PC-3 (cell line): ENCODE measurements at regions not wholly inside any gene's neighbourhood (a gene's known extent, or its start where the extent isn't known, plus 50 kb on each side); places are given as distances from the start of the nearest gene placed in this dataset.

ENCODE experiments used
- ATAC-seq: fragments of 200-7000 bp; cut with Tn5 transposase; 2 replicates; pipeline ENCODE4 v1.9.1; 2020; ENCODE audit warnings: mild to moderate bottlenecking, moderate library complexity
- BruUV-seq: library from RNA; stranded (reverse); fragments of 400-500 nt; replicated peaks from 2 replicates; lab custom pipeline; 2021; lab: Mats Ljungman, UMichigan
- CTCF ChIA-PET: fragments of 300-600 bp; sonication (Branson Sonifier 250); formaldehyde crosslinking; loops from one replicate; lab custom pipeline; 2022; ENCODE audit warnings: antibody characterized with exemption; lab: Charles Lee
- POLR2A ChIA-PET: fragments of 300-600 bp; sonication (Branson Sonifier 250); formaldehyde crosslinking; loops from one replicate; lab custom pipeline; 2022; ENCODE audit warnings: antibody characterized with exemption; ENCODE audit not compliant: unreplicated experiment; lab: Charles Lee
- DNase-seq: peaks from one replicate; pipeline ENCODE4 v3.0.0-alpha.2; 2015
- H2AFZ ChIP-seq: fragments of 300-600 bp; sonication (generic); 2 replicates; pipeline ENCODE4 v1.6.0; 2016; ENCODE audit warnings: antibody characterized with exemption, low read length
- H3F3A ChIP-seq: fragments of 300-600 bp; sonication (generic); one replicate; pipeline ENCODE4 v1.6.0; 2017; ENCODE audit warnings: antibody characterized with exemption, low read length, control low read depth, mild to moderate bottlenecking; ENCODE audit not compliant: unreplicated experiment
- H3K27ac ChIP-seq: fragments of 300-600 bp; sonication (generic); 2 replicates; pipeline ENCODE4 v1.5.1; 2016; ENCODE audit warnings: mild to moderate bottlenecking, low read length
- H3K27me3 ChIP-seq: fragments of 300-600 bp; sonication (generic); 2 replicates; pipeline ENCODE4 v1.6.1; 2016; ENCODE audit warnings: low read length, mixed read lengths
- H3K36me3 ChIP-seq: fragments of 300-600 bp; sonication (generic); 2 replicates; pipeline ENCODE4 v1.6.1; 2016; ENCODE audit warnings: low read depth, mixed run types, low read length, mixed read lengths
- H3K4me1 ChIP-seq: fragments of 300-600 bp; sonication (generic); 2 replicates; pipeline ENCODE4 v1.5.1; 2016; ENCODE audit warnings: low read length; ENCODE audit not compliant: insufficient read depth
- H3K4me2 ChIP-seq: fragments of 300-600 bp; sonication (generic); 2 replicates; pipeline ENCODE4 v1.6.0; 2016; ENCODE audit warnings: low read length
- H3K4me3 ChIP-seq: fragments of 300-600 bp; sonication (generic); 2 replicates; pipeline ENCODE4 v1.5.1; 2016; ENCODE audit warnings: mild to moderate bottlenecking, low read length, mixed read lengths
- H3K79me2 ChIP-seq: fragments of 300-600 bp; sonication (generic); 2 replicates; pipeline ENCODE4 v1.6.1; 2017; ENCODE audit warnings: low read length, mixed read lengths
- H3K9ac ChIP-seq: fragments of 300-600 bp; sonication (generic); 2 replicates; pipeline ENCODE4 v1.6.0; 2016; ENCODE audit warnings: mild to moderate bottlenecking, low read length
- H3K9me2 ChIP-seq: fragments of 300-600 bp; sonication (generic); replicated peaks from 2 replicates; pipeline ENCODE4 v1.6.1; 2016; ENCODE audit warnings: mixed run types, low read length, mixed read lengths
- H3K9me3 ChIP-seq: fragments of 300-600 bp; sonication (generic); 2 replicates; pipeline ENCODE4 v1.6.1; 2016; ENCODE audit warnings: low read length, mixed read lengths
- H4K20me1 ChIP-seq: fragments of 300-600 bp; sonication (generic); 2 replicates; pipeline ENCODE4 v1.6.1; 2016; ENCODE audit warnings: low read length, mixed read lengths
- EZH2 ChIP-seq: fragments of 300-600 bp; sonication (generic); IDR thresholded peaks from one replicate; pipeline ENCODE4 v1.6.1; 2017; ENCODE audit warnings: antibody characterized with exemption, mild to moderate bottlenecking, low read length; ENCODE audit not compliant: unreplicated experiment
- EZH2phosphoT487 ChIP-seq: fragments of 300-600 bp; sonication (generic); IDR thresholded peaks from 2 replicates; pipeline ENCODE4 v1.6.1; 2018; ENCODE audit warnings: mild to moderate bottlenecking, antibody characterized with exemption, low read length, borderline replicate concordance
- intact Hi-C: fragments of 100-400 bp; cut with micrococcal nuclease; formaldehyde crosslinking; loops from 2 replicates; pipeline ENCODE4 v1.9.0; 2023
- TF ChIP-seq, protein P1 (sequence below): fragments of 300-600 bp; sonication (generic); conservative IDR thresholded peaks from 2 replicates; pipeline ENCODE4 v1.5.1; 2017; ENCODE audit warnings: antibody characterized with exemption, low read depth, mild to moderate bottlenecking, low read length

DNA sequence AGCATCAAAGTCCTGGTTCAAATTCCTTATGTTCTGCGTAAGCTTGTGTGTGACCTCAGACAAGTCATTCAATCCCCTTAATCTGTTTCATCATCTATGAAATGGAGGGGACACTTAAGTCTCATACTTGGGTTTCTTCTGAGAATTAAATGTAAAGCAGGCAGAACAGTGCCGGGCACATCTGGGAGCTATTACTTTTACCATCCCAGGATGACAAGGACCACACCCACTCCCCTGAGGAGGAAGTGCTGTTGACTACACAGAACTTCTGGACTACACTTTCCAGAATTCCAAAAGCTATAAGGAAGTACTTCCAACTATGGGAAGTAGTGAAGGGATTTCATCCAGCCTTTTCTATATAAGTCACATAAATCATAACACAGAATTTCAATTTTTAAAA is 294.9 kb downstream of the IPMK start:
- no TSS peak for BruUV-seq
- no peak overlapping the region for H3K9ac ChIP-seq
- no peaks in the 10 kb centered on the region for H3F3A ChIP-seq
- no peak overlapping the region for H3K27ac ChIP-seq
- peaks cover 15% of the 10 kb centered on the region for H3K4me1 ChIP-seq
- DNase-seq (no peak), ATAC-seq (no peak)
- no peaks in the 10 kb centered on the region for H3K9me3 ChIP-seq
- peak overlapping the region; percentile 28; the same call in 1 of the 2 replicates for H3K4me2 ChIP-seq
- H3K36me3 ChIP-seq, result no peaks in the 10 kb centered on the region
- no peak overlapping the region for H3K4me3 ChIP-seq
- ChIA-PET CTCF (no interaction called here), POLR2A (no interaction called here)
- H3K79me2 ChIP-seq, result no peaks in the 10 kb centered on the region
- intact Hi-C loops, result no loop called here
- H3K9me2 ChIP-seq, result no peaks in the 10 kb centered on the region
- no peaks in the 10 kb centered on the region for H3K27me3 ChIP-seq
- TF ChIP-seq, protein P1, sequence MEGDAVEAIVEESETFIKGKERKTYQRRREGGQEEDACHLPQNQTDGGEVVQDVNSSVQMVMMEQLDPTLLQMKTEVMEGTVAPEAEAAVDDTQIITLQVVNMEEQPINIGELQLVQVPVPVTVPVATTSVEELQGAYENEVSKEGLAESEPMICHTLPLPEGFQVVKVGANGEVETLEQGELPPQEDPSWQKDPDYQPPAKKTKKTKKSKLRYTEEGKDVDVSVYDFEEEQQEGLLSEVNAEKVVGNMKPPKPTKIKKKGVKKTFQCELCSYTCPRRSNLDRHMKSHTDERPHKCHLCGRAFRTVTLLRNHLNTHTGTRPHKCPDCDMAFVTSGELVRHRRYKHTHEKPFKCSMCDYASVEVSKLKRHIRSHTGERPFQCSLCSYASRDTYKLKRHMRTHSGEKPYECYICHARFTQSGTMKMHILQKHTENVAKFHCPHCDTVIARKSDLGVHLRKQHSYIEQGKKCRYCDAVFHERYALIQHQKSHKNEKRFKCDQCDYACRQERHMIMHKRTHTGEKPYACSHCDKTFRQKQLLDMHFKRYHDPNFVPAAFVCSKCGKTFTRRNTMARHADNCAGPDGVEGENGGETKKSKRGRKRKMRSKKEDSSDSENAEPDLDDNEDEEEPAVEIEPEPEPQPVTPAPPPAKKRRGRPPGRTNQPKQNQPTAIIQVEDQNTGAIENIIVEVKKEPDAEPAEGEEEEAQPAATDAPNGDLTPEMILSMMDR, result no peak
- TF ChIP-seq EZH2phosphoT487 (no peak), EZH2 (no peak)
- no peak overlapping the region for H2AFZ ChIP-seq
- no peaks in the 10 kb centered on the region for H4K20me1 ChIP-seq

DNA sequence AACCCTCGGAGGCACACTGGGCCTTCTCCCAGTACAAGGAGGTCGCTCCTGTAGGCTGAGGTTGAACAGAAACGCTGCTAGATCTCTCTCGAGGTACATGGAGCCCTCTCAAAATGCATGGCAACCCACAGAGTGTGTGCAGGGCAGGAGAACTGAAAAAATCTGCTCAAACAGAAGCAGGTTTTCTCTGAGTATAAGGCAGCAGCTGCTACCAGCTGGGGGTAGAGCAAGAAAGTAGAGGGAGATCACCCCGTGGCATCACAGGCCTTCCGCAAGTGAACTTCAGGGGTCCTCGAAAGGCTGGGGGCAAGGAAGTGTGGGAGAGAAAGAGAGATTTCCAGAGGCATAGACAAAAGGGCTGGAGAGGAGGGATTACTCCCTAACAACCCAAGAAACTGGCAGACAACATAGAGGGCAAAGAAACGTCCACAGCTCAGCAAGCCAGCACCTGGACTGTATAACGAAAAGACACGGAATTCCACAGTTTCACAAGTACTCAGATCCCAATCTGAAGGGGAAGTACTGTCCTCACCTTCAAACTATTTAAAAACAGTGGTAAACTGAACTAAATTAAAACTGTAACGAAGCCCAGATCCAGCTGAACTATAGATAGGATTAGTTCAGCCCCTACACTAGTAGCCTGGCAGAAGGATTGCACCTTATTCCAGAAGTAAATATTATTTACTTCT is 299.2 kb downstream of the IPMK start:
- ATAC-seq (no peak), DNase-seq (no peak)
- Histone ChIP-seq H3K4me1 (peaks cover 19% of the 10 kb centered on the region), H3K27ac (no peak overlapping the region), H3F3A (no peaks in the 10 kb centered on the region), H3K9me3 (no peaks in the 10 kb centered on the region), H3K9ac (no peak overlapping the region), H3K36me3 (no peaks in the 10 kb centered on the region), H4K20me1 (no peaks in the 10 kb centered on the region), H3K27me3 (no peaks in the 10 kb centered on the region), H3K9me2 (no peaks in the 10 kb centered on the region), H3K79me2 (no peaks in the 10 kb centered on the region), H2AFZ (no peak overlapping the region), H3K4me2 (no peak overlapping the region), H3K4me3 (no peak overlapping the region)
- POLR2A ChIA-PET, result no interaction called here
- BruUV-seq, result no TSS peak
- CTCF ChIA-PET, result no interaction called here
- TF ChIP-seq EZH2phosphoT487 (no peak), EZH2 (no peak)
- TF ChIP-seq, protein P1, result no peak
- intact Hi-C loops, result no loop called here

DNA sequence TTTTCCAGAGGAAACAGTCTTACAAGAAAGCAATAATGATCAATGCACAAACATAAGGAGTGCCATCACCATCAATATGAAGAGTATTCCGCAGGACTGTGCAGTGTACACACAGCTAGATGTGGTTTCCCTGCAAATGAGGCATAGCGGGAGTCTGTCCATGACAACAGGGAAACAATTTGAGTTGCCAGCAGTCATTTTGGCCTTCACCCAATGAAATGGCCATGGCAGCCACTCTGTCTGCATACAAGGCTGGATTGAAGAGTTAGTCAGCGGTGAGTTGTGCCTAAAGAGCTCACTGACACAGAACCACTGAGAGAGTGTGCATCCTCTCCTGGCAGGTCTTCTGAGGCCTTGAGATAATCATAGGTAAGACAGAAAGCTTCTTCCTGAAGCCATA is 303.3 kb downstream of the IPMK start:
- Histone ChIP-seq H2AFZ (no peak overlapping the region), H3K27ac (0 out of 2 replicates have a peak overlapping the region, but pooled peaks have one; percentile 1), H3K9ac (no peak overlapping the region), H3K9me3 (no peaks in the 10 kb centered on the region), H3K27me3 (no peaks in the 10 kb centered on the region), H3K4me1 (peaks cover 19% of the 10 kb centered on the region), H3F3A (no peaks in the 10 kb centered on the region), H3K79me2 (no peaks in the 10 kb centered on the region), H3K4me3 (no peak overlapping the region), H3K4me2 (no peak overlapping the region), H3K9me2 (no peaks in the 10 kb centered on the region), H3K36me3 (no peaks in the 10 kb centered on the region), H4K20me1 (no peaks in the 10 kb centered on the region)
- POLR2A ChIA-PET, result no interaction called here
- intact Hi-C loops, result loop anchor here (1.0 to 5.0 kb wide), 3 partner anchors 39 to 98 kb away; no protein-coding TSS in a partner anchor
- DNase-seq (peak; percentile 94), ATAC-seq (peak; percentile 96)
- TF ChIP-seq, protein P1, result no peak
- TF ChIP-seq EZH2, result no peak
- no peak for TF ChIP-seq EZH2phosphoT487
- no TSS peak for BruUV-seq
- CTCF ChIA-PET, result interaction anchor here (0.8 kb wide), 1 partner anchor 188 kb away, joined by 5 read pairs; no protein-coding TSS in a partner anchor
